ENCODE measurements at regions not wholly inside any gene's neighbourhood (a gene's known extent, or its start where the extent isn't known, plus 50 kb on each side); places are given as distances from the start of the nearest gene placed in this dataset.
"Not testable (repeated sequence)": the region's sequence is repeated elsewhere in the genome, so short reads cannot be mapped to it uniquely, and the experiment has no call there.

- no peak for DNase-seq
These were observed 73.3 kb downstream of the RGS12 start for GRCh38 chr4:3365871-3366842.

- no peak for DNase-seq
These were observed 74.3 kb downstream of the RGS12 start for GRCh38 chr4:3366893-3367775.

DNA sequence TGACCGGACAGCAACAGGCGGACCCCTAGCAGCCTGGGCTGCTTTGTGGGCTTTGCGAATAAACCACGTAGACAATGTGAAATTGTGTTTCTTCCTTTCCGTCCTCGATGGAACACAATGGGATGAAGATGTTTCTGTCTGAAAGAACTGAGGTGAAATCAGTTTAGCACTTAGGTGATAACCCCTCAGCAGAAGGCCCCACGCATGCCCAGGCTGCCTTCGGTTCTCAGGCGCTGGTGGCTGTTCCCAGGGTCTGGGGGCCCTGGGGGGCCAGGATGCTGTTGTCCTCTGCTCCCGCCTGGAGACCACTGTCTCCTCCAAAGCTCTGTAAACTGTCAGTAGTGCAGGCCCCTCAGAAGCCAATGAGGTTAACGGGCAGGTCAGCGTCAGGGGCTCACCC lies 73.9 kb upstream of the HGFAC start:
- DNase-seq = no peak

DNA sequence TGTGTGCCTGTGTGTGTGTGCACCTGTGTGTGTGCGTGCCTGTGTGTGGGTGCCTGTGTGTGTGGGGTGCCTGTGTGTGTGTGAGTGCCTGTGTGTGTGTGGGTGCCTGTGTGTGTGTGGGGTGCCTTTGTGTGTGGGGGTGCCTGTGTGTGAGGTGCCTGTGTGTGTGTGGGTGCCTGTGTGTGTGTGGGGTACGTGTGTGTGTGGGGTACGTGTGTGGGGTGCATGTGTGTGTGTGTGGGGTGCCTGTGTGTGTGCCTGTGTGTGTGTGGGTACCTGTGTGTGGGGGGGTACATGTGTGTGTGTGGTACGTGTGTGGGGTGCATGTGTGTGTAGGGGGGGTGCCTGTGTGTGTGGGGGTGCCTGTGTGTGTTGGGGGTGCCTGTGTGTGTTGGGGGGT lies 73.4 kb upstream of the HGFAC start:
- DNase-seq = no peak

GRCh38 chr4:3368841-3369760 lies 72.7 kb upstream of the HGFAC start:
- DNase-seq = no peak

DNA sequence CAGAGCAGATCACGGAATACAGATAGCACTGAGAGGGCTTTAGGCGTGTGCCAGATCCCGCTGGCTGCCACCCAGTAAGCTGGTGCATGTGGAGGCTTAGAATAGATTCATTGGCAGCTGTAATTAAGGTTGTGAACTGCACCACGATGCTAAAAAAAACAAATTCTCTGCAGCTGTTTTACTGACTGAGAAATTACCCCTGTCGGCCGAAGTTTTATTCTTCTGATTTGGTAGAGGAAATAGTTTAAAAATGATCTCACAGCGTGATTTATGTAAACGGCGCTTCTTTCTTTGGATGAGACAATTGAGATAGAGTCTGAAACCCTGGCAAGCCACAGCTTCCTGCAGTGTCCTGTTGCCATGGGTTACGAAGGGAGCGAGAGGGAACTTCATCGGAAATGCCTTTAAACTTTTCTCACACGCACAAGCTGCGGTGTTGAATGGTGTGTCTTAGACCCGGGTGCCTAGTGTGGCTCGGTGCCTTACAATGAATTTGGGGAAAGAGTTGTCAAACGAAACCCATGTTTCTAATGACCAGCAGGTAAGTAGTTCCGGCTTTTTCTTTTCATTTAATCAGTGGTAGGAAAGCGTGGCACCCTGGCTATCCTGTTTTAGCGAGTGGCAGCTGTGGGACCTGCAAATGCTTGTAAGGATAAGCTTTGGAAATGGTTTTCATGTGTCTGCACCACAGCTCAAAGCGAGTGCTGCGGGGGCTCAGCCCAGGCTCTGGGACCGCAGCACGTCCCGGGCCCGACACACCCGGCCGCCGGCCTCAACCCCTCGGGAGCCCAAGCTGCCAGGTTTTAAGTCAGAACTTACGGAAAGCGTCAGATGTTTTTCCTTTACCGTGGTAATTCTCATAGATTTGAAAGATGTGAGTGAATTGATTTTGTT lies 71.7 kb upstream of the HGFAC start:
- DNase-seq = peak; percentile 84

DNA sequence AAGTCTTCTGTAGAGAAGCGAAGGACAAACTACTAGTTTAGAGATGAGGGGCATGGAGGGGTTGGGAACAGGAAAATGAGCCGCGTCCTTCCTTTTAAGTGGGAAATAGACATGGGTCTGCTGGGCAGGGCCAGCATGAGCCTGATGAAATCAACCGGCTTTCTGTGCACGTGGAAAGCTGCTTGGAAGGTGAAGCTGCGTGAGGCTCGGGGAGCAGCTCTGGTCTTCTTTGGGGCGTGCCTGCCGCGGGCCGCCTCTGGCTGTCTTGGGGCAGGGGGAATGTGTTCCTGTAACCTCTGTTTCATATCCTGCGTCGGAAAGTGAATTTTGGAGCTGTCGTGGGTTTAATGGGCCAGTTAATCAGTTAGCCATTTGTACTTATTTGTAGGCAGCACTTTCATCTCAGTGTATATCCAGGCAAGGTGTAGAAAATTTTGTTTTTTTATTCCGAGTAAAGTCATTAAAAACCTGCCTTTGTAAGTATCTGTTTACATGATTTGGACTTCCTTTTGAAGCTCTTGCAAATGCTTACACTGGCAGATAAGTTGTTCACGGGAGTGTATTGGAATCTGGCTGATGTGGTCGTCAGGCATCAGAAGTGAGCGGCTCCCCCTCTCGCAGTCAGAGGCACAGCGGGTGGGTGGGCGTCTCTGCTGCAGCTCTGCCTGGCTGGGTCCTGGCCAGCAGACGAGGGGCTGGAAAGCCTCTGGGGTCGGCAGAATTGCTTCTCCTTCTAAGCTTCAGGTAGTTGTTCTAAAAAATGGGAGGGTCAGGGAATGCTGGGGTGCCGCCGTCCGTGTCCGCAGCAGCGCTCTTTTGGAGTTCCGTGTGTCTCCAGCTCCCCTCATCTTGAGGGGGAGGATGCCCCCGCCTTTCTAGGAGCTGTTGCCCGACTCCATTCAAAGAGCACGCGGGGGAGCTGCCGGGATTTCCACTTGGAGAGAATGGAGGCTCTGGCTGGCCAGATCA lies 70.5 kb upstream of the HGFAC start:
- DNase-seq = no peak

- DNase-seq = no peak
These were observed 69.4 kb upstream of the HGFAC start for GRCh38 chr4:3372264-3372932.

- DNase-seq = peak; percentile 96
These were observed 68.8 kb upstream of the HGFAC start for GRCh38 chr4:3372933-3373465.

GRCh38 chr4:3373468-3373867 lies 68.3 kb upstream of the HGFAC start:
- DNase-seq = no peak

- DNase-seq = no peak
These were observed 67.6 kb upstream of the HGFAC start for GRCh38 chr4:3374011-3374645.

- no peak for DNase-seq
These were observed 67.1 kb upstream of the HGFAC start for GRCh38 chr4:3374667-3375066.

GRCh38 chr4:3375688-3376087 lies 66.1 kb upstream of the HGFAC start:
- DNase-seq = no peak

DNA sequence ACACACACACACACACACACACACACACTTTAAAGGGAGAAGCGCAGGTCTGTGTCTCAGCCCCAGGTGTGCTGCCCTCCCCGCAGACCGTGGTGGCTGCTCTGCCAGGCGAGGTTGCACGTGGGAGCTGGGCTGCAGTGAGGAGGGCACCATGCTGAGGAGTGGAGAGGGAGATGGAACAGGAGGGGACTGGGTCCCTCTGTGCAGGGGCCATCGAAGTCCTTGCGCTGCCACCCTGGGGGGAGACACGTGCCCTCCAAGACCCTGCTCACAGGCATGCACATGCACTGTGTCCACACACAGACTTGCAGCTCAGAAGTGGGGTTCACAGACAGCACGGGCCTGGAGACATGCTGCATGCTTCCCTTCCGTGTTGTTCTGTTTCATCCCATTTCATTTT lies 65.5 kb upstream of the HGFAC start:
- DNase-seq = no peak

DNA sequence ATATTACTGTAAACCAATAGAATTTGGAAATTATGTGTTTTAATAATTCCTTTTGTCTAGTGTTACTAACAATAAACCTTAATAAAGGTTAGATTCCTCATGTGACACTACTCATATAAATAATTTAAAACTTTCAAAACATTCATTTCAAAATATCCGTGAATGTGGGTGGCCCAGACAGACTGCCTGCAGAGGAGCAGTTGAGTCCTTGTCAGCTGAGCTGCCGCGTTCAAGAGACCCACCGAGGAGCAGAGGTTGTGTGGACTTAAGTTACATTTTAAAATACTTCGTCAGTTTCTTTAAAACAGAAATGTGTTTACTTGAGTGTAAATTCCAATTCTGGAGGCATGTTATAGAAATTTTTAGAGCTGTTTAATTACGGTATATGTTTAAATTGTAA lies 64.2 kb upstream of the HGFAC start:
- DNase-seq = no peak

DNA sequence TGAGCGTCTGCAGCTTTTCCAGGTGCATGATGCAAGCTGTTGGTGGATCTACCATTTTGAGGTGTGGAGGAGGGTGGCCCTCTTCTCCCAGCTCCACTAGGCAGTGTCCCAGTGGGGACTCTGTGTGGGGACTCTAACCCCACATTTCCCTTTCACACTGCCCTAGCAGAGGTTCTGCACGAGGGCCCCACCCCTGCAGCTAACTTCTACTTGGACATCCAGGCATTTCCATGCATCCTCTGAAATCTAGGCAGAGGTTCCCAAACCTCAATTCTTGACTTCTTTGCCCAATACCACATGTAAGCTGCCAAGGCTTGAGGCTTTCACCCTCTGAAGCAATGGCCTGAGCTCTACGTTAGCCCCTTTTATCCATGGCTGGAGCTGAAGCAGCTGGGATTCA lies 61.4 kb upstream of the HGFAC start:
- not testable (repeated sequence) for DNase-seq

GRCh38 chr4:3381208-3381607 lies 60.6 kb upstream of the HGFAC start:
- DNase-seq = not testable (repeated sequence)

- DNase-seq = no peak
These were observed 59.5 kb upstream of the HGFAC start for GRCh38 chr4:3382251-3382650.

GRCh38 chr4:3384391-3384770 lies 57.4 kb upstream of the HGFAC start:
- DNase-seq = peak; percentile 56

Measured in suppressor macrophage treated with lipopolysaccharide for 4 hours (primary cell).